ENCODE measurements at regions not wholly inside any gene's neighbourhood (a gene's known extent, or its start where the extent isn't known, plus 50 kb on each side); places are given as distances from the start of the nearest gene placed in this dataset.

DNA sequence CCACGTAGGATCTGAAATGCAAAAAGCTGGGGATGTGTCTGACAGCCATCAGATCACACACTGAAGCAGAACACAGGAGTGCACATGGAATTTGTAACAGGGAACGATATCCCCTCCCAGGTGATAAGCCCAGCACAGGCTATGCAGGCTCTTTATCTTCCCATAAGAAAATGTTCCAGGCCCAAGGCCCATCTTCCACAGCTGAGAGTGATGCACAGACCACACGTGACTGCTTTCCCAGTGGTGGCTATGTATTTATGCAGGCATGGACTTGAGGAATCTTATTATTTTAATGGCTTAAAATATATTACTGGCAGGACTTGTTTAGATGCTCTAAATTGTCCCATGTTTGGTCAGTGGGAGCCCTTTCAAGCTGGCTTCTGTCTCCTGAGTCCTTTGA is 70.5 kb upstream of the AFF3 start (continued):
- TF ChIP-seq CHD7 (IDR thresholded peaks at IDR 0.05; ENCODE audit: low read depth, low read length), result no peak
- TF ChIP-seq, protein P1, sequence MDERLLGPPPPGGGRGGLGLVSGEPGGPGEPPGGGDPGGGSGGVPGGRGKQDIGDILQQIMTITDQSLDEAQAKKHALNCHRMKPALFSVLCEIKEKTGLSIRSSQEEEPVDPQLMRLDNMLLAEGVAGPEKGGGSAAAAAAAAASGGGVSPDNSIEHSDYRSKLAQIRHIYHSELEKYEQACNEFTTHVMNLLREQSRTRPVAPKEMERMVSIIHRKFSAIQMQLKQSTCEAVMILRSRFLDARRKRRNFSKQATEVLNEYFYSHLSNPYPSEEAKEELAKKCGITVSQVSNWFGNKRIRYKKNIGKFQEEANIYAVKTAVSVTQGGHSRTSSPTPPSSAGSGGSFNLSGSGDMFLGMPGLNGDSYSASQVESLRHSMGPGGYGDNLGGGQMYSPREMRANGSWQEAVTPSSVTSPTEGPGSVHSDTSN (CRISPR knock-in tag; IDR thresholded peaks at IDR 0.05; ENCODE audit: low read depth), result no peak
- TF ChIP-seq, protein P1 (tag; conservative IDR thresholded peaks at IDR 0.05; ENCODE audit: low read depth), result no peak
- no peak for TF ChIP-seq NR2F6 (CRISPR knock-in tag; IDR thresholded peaks at IDR 0.05)
